ENCODE measurements at regions not wholly inside any gene's neighbourhood (a gene's known extent, or its start where the extent isn't known, plus 50 kb on each side); places are given as distances from the start of the nearest gene placed in this dataset.

DNA sequence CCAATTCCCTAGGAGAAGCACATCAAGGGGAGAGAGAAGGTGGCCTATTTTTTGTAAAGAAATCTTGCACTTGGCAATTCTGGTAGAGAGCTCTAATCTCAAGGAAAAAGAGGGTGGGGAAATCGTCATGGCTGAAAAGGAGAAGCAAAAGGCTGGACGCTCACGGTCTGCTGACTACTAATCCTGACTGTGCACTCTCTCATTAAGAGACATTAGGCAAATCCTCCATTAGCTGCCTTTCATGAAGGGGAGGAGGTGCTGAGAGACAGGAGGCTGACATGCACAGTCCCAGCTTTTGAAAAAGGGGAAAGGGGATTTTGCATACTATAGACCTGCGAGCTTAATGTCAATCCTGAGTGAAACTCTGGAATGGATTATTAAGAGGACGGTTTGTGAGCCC lies 170.0 kb downstream of the NR2F2 start:
- no peaks in the 10 kb centered on the region for H3K4me1 ChIP-seq (replicated peaks in 1 of 2; ENCODE audit: control insufficient read depth in 2 of 2, insufficient read depth in 2 of 2, low read length in 2 of 2)
- TF ChIP-seq, protein P1, sequence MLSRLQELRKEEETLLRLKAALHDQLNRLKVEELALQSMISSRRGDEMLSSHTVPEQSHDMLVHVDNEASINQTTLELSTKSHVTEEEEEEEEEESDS (CRISPR knock-in tag; IDR thresholded peaks at IDR 0.05): no peak
- TF ChIP-seq COPS2 (conservative IDR thresholded peaks at IDR 0.05): no peak
- TF ChIP-seq TAF15 (IDR thresholded peaks at IDR 0.05; ENCODE audit: low read depth, low read length): no peak
- TF ChIP-seq XRCC4 (IDR thresholded peaks at IDR 0.05; ENCODE audit: extremely low read depth, insufficient read depth, insufficient read length): no peak
- TF ChIP-seq, protein P2, sequence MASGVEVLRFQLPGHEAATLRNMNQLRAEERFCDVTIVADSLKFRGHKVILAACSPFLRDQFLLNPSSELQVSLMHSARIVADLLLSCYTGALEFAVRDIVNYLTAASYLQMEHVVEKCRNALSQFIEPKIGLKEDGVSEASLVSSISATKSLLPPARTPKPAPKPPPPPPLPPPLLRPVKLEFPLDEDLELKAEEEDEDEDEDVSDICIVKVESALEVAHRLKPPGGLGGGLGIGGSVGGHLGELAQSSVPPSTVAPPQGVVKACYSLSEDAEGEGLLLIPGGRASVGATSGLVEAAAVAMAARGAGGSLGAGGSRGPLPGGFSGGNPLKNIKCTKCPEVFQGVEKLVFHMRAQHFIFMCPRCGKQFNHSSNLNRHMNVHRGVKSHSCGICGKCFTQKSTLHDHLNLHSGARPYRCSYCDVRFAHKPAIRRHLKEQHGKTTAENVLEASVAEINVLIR (CRISPR knock-in tag; IDR thresholded peaks at IDR 0.05): no peak
- no peak for TF ChIP-seq WHSC1 (IDR thresholded peaks at IDR 0.05; ENCODE audit: low read length)
- intact Hi-C loops (cut with micrococcal nuclease): no loop called here
- no peaks in the 10 kb centered on the region for H3K9me3 ChIP-seq (replicated peaks; ENCODE audit: control insufficient read depth, insufficient read depth, low read depth, low read length)
- ATAC-seq: no peak
- H2AFZ ChIP-seq (ENCODE audit: low read depth, low read length): no peak overlapping the region
- H3K36me3 ChIP-seq (ENCODE audit: control insufficient read depth, insufficient read depth, low read length): no peaks in the 10 kb centered on the region
- H3K4me3 ChIP-seq: no peak overlapping the region
- H3K27ac ChIP-seq (ENCODE audit: extremely low read depth, low read depth, low read length): no peak overlapping the region
- no peaks in the 10 kb centered on the region for H3K9me1 ChIP-seq (ENCODE audit: control insufficient read depth, insufficient read depth, low read length)
- no peak for FAIRE-seq
- H3K9ac ChIP-seq (ENCODE audit: insufficient read depth in 1 of 2, low read depth in 2 of 2, low read length in 2 of 2): no peak overlapping the region
- 10% methylated on average over 5 of the region's 5 CpGs for WGBS (ENCODE audit: insufficient coverage, low coverage, missing lambda C conversion rate)
- H4K20me1 ChIP-seq (replicated peaks; ENCODE audit: control insufficient read depth, insufficient read depth, low read length): no peaks in the 10 kb centered on the region; the same call in 1 of the 2 replicates
- DNase-seq (ENCODE audit: extremely low read depth in 1 of 4, low spot score in 3 of 4): no peak
- no peaks in the 10 kb centered on the region for H3K79me2 ChIP-seq (ENCODE audit: control insufficient read depth, insufficient read depth, low read length)
- POLR2A ChIA-PET: interaction anchor here (0.6 to 1.0 kb wide), 3 partner anchors 9 to 332 kb away, joined by 3 to 5 read pairs (median 4); no protein-coding TSS in a partner anchor
- no peak overlapping the region for H3K4me2 ChIP-seq (ENCODE audit: insufficient read depth, low read length)
- no TSS peak for BruUV-seq (replicated peaks)
- CTCF ChIA-PET (ENCODE audit: low intra/inter-chr PET ratio): no interaction called here
- in situ Hi-C loops (cut with MboI): no loop called here
- peaks cover 4 to 14% of the 10 kb centered on the region in 2 experiments; a peak in 4 of 5 replicates for H3K27me3 ChIP-seq (ENCODE audit: control insufficient read depth in 2 of 2, insufficient read depth in 2 of 2, low read length in 2 of 2)

All from K562 (cell line).